Trophoblast cell (in vitro differentiated cells and primary cell): ENCODE measurements at regions not wholly inside any gene's neighbourhood (a gene's known extent, or its start where the extent isn't known, plus 50 kb on each side); places are given as distances from the start of the nearest gene placed in this dataset.

ENCODE experiments used
- DNase-seq, 2 donors: peaks; one replicate each; pipeline ENCODE4 v3.0.0-alpha.2; 2016
- H2AFZ ChIP-seq: 2 replicates; pipeline ENCODE4 v1.6.1; 2013; ENCODE audit warnings: low read length, moderate library complexity, mild to moderate bottlenecking; ENCODE audit not compliant: insufficient read depth, poor library complexity
- H2AK5ac ChIP-seq: 2 replicates; pipeline ENCODE4 v1.6.1; 2013; ENCODE audit warnings: mild to moderate bottlenecking, low read length
- H2BK120ac ChIP-seq: 2 replicates; pipeline ENCODE4 v1.6.1; 2013; ENCODE audit warnings: low read length, mild to moderate bottlenecking, moderate library complexity; ENCODE audit not compliant: insufficient read depth, poor library complexity
- H2BK12ac ChIP-seq: 2 replicates; pipeline ENCODE4 v1.6.1; 2013; ENCODE audit warnings: mild to moderate bottlenecking, low read length, moderate library complexity
- H2BK5ac ChIP-seq: 2 replicates; pipeline ENCODE4 v1.6.1; 2013; ENCODE audit warnings: low read length, low read depth, moderate library complexity, mild to moderate bottlenecking; ENCODE audit not compliant: poor library complexity
- H3K14ac ChIP-seq: 2 replicates; pipeline ENCODE4 v1.6.1; 2013; ENCODE audit warnings: mild to moderate bottlenecking, low read length
- H3K18ac ChIP-seq: 2 replicates; pipeline ENCODE4 v1.6.1; 2013; ENCODE audit warnings: mild to moderate bottlenecking, low read length
- H3K23ac ChIP-seq: 2 replicates; pipeline ENCODE4 v1.6.1; 2013; ENCODE audit warnings: low read length
- H3K27ac ChIP-seq: 2 replicates; pipeline ENCODE4 v1.5.1; 2013; ENCODE audit warnings: low read depth, mild to moderate bottlenecking, inconsistent platforms, low read length, moderate library complexity
- H3K27me3 ChIP-seq: 2 replicates; pipeline ENCODE4 v1.6.1; 2013; ENCODE audit warnings: inconsistent platforms, mild to moderate bottlenecking, low read length, moderate library complexity; ENCODE audit not compliant: insufficient read depth
- H3K36me3 ChIP-seq, 2 experiments: 1 replicate in 1 of 2; 2 replicates in 1 of 2; pipeline ENCODE4 v1.6.1; 2013; ENCODE audit warnings: low read length in 2 of 2, mild to moderate bottlenecking in 2 of 2, moderate library complexity in 1 of 2; ENCODE audit not compliant: insufficient read depth in 2 of 2, control insufficient read depth in 1 of 2
- H3K4ac ChIP-seq: 2 replicates; pipeline ENCODE4 v1.6.1; 2013; ENCODE audit warnings: low read depth, mild to moderate bottlenecking, low read length, moderate library complexity
- H3K4me1 ChIP-seq, 2 experiments: 1 replicate in 1 of 2; 2 replicates in 1 of 2; pipeline ENCODE4 v1.6.1; 2013; ENCODE audit warnings: low read length in 2 of 2, mild to moderate bottlenecking in 2 of 2, moderate library complexity in 1 of 2; ENCODE audit not compliant: insufficient read depth in 2 of 2, control insufficient read depth in 1 of 2
- H3K4me2 ChIP-seq: 2 replicates; pipeline ENCODE4 v1.6.1; 2013; ENCODE audit warnings: inconsistent platforms, mild to moderate bottlenecking, low read length, moderate library complexity
- H3K4me3 ChIP-seq: 2 replicates; pipeline ENCODE4 v1.5.1; 2013; ENCODE audit warnings: mild to moderate bottlenecking, low read depth, low read length, inconsistent platforms
- H3K79me1 ChIP-seq: one replicate; pipeline ENCODE4 v1.6.1; 2013; ENCODE audit warnings: low read length
- H3K79me2 ChIP-seq: 2 replicates; pipeline ENCODE4 v1.6.1; 2013; ENCODE audit warnings: low read length, mild to moderate bottlenecking; ENCODE audit not compliant: control insufficient read depth, insufficient read depth, poor library complexity
- H3K9ac ChIP-seq: 2 replicates; pipeline ENCODE4 v1.6.1; 2013; ENCODE audit warnings: mild to moderate bottlenecking, low read length
- H3K9me3 ChIP-seq: 2 replicates; pipeline ENCODE4 v1.6.1; 2013; ENCODE audit warnings: low read depth, mild to moderate bottlenecking, control low read depth, inconsistent platforms, low read length; ENCODE audit not compliant: insufficient read depth
- H4K12ac ChIP-seq: 2 replicates; pipeline ENCODE4 v1.6.1; 2013; ENCODE audit warnings: low read depth, mild to moderate bottlenecking, low read length, moderate library complexity
- H4K8ac ChIP-seq: 2 replicates; pipeline ENCODE4 v1.6.1; 2013; ENCODE audit warnings: low read depth, mild to moderate bottlenecking, low read length, moderate library complexity
- H4K91ac ChIP-seq: one replicate; pipeline ENCODE4 v1.6.1; 2013; ENCODE audit warnings: low read depth, mild to moderate bottlenecking, low read length, moderate library complexity
- WGBS: extraction: QIAGEN DNeasy Blood & Tissue Kit; methylation state at CpG from one replicate; pipeline ENCODE4 v1.1.7; 2013; ENCODE audit warnings: missing lambda C conversion rate; ENCODE audit not compliant: insufficient read length, insufficient coverage; ENCODE audit errors: extremely low coverage; 5-methylcytosine and 5-hydroxymethylcytosine counted together

DNA sequence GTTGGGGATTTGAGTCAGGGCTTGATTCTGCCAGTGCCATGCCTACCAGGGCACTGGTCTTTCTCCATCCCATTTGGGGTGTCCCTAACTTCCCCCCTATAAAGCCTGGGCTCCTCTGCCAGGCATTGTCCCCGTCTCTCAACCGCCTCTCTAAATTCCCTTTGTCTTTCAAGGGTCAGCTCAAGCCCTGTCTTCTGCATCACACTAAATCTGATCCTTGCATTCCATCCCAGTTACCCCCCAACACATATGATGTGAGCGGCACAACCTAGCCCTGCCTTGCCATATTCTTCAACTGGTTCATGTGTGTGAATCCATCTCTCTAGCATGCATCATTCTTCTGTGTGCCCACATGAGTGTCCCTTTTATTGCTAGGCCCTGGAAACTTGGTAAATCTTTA lies 480.9 kb downstream of the ZNF536 start:
- Histone ChIP-seq H3K4me2 (no peak overlapping the region), H3K9ac (no peak overlapping the region), H2BK5ac (no peak overlapping the region), H2AFZ (no peak overlapping the region), H3K18ac (no peak overlapping the region), H3K27ac (no peak overlapping the region), H4K91ac (no peak overlapping the region), H3K79me1 (no peaks in the 10 kb centered on the region), H3K4ac (no peak overlapping the region), H3K27me3 (no peaks in the 10 kb centered on the region), H2BK120ac (no peak overlapping the region), H3K4me3 (no peak overlapping the region), H2AK5ac (no peak overlapping the region), H3K14ac (no peak overlapping the region), H3K79me2 (no peaks in the 10 kb centered on the region), H2BK12ac (no peak overlapping the region), H4K12ac (no peak overlapping the region), H3K23ac (no peak overlapping the region), H3K36me3 (no peaks in the 10 kb centered on the region), H4K8ac (no peak overlapping the region), H3K9me3 (no peaks in the 10 kb centered on the region), H3K4me1 (no peaks in the 10 kb centered on the region)
- DNase-seq: no peak
- WGBS: no CpG with 5 or more reads among the region's 3 CpGs

DNA sequence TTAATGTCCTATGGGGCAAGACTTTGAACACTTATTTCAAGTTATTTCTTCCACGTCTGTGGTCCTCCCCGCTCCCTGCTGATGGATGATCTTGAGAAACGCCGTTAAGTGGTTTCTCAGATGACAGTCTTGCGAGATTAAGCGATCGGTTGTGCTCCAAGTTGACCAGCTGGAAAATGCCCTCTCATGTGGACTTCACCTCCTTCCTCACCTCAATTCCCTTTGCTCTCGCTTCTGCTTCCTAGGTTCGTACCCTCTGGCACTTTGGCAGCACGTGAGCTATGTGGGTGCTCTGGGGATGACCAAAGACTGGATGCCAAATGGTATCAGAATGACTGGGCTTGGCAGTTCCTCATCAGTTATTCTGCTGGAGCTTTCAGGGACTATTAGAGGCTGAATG lies 480.0 kb downstream of the ZNF536 start:
- H2AFZ ChIP-seq: no peak overlapping the region

DNA sequence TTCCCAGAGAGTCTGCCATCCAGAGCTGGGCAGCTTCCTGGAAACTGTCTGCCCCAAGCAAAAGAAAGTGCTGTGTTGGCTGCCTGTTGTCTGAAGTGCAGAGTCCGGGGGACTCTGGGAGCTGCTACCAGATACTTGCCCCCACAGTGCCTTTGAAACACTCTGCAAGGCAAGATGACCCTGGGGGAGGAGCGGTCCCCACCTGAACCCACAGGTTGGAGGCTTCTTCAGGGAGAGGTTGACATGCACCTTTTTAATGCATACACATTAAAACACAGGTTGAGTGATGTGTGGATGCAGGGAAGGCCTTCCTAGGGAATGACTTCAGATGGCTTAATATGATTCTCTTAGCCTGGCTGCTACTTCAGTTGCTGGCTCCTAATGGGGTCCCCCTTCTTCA lies 479.5 kb downstream of the ZNF536 start:
- H3K4me1 ChIP-seq: no peaks in the 10 kb centered on the region
- H3K4me3 ChIP-seq: no peak overlapping the region
- H2BK120ac ChIP-seq: no peak overlapping the region
- no peak overlapping the region for H4K12ac ChIP-seq
- H3K9me3 ChIP-seq: no peaks in the 10 kb centered on the region
- H3K23ac ChIP-seq: no peak overlapping the region
- H3K27me3 ChIP-seq: no peaks in the 10 kb centered on the region
- H4K91ac ChIP-seq: no peak overlapping the region
- no peaks in the 10 kb centered on the region for H3K79me1 ChIP-seq
- no peak overlapping the region for H2BK12ac ChIP-seq
- no peak for DNase-seq
- H2AK5ac ChIP-seq: no peak overlapping the region
- H3K14ac ChIP-seq: no peak overlapping the region
- H4K8ac ChIP-seq: no peak overlapping the region
- H3K4me2 ChIP-seq: no peak overlapping the region
- H3K79me2 ChIP-seq: no peaks in the 10 kb centered on the region
- no peak overlapping the region for H2AFZ ChIP-seq
- H3K4ac ChIP-seq: no peak overlapping the region
- no CpG with 5 or more reads among the region's 2 CpGs for WGBS
- H2BK5ac ChIP-seq: no peak overlapping the region
- no peak overlapping the region for H3K18ac ChIP-seq
- H3K36me3 ChIP-seq: no peaks in the 10 kb centered on the region
- H3K9ac ChIP-seq: no peak overlapping the region
- no peak overlapping the region for H3K27ac ChIP-seq

More for the DNA sequence above, 480.0 kb downstream of the ZNF536 start:
- Histone ChIP-seq H4K8ac (no peak overlapping the region), H3K27me3 (no peaks in the 10 kb centered on the region), H3K27ac (no peak overlapping the region), H3K36me3 (no peaks in the 10 kb centered on the region), H3K4me3 (no peak overlapping the region), H4K91ac (no peak overlapping the region), H3K79me2 (no peaks in the 10 kb centered on the region), H2BK5ac (no peak overlapping the region), H2BK12ac (no peak overlapping the region), H3K4me2 (no peak overlapping the region), H3K79me1 (no peaks in the 10 kb centered on the region), H4K12ac (no peak overlapping the region), H3K9ac (no peak overlapping the region), H3K4ac (no peak overlapping the region), H2BK120ac (no peak overlapping the region), H3K23ac (no peak overlapping the region), H3K9me3 (no peaks in the 10 kb centered on the region), H3K14ac (no peak overlapping the region), H3K4me1 (no peaks in the 10 kb centered on the region), H3K18ac (no peak overlapping the region), H2AK5ac (no peak overlapping the region)
- WGBS: no CpG with 5 or more reads among the region's 10 CpGs
- DNase-seq: no peak

DNA sequence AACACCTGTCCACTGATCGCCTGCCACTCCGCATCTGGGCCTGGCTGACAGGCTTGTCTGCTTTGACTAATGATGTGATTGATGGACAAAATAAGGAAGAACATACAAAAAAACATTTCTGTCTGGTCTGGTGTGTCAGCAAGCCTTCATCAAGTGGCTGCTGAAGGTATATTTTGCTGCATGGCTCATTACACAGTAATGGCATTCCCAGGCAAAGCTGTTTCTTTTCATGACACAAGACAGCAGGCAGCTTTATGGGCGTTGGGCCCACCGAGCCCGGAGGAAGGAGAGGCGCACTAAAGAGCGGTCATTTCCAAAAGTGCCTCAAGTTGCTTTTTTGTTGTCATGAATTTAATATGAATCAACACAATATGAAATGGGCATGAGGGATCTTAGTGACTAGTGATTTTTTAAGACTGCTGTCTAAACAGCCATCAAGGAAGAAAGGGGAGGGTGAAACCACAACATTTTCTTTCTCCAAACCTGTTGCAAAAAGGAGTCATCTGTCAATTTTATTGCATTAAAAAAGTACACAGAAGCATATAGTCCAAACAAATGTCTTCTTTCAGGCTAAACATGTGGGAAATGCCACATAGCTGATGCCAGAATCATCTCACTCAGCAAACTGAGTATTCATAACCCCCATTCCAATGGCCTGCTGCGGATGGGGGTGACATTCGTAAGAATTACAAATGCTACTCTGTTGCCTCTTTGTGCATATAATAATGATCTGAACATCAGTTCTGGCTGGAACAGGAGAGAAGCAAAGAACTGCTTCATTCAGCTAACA lies 476.6 kb downstream of the ZNF536 start:
- Histone ChIP-seq H3K36me3 (no peaks in the 10 kb centered on the region), H3K23ac (no peak overlapping the region), H2BK5ac (no peak overlapping the region), H2BK12ac (no peak overlapping the region), H4K8ac (no peak overlapping the region), H2AK5ac (no peak overlapping the region), H3K4me1 (no peaks in the 10 kb centered on the region), H2BK120ac (no peak overlapping the region), H3K4ac (no peak overlapping the region), H3K18ac (no peak overlapping the region), H3K4me2 (no peak overlapping the region), H3K79me2 (no peaks in the 10 kb centered on the region), H4K12ac (no peak overlapping the region), H3K79me1 (no peaks in the 10 kb centered on the region), H3K9me3 (no peaks in the 10 kb centered on the region), H3K27ac (no peak overlapping the region), H3K4me3 (no peak overlapping the region), H3K27me3 (no peaks in the 10 kb centered on the region), H2AFZ (no peak overlapping the region), H3K14ac (no peak overlapping the region), H3K9ac (no peak overlapping the region), H4K91ac (no peak overlapping the region)
- WGBS: no CpG with 5 or more reads among the region's 9 CpGs
- no peak for DNase-seq
